Thymus (tissue), 11 donors: ENCODE measurements at regions not wholly inside any gene's neighbourhood (a gene's known extent, or its start where the extent isn't known, plus 50 kb on each side); places are given as distances from the start of the nearest gene placed in this dataset.

Experiments used
- DNase-seq, 9 donors: peaks; one replicate each; pipeline ENCODE4 v3.0.0-alpha.2; 2013; ENCODE audit warnings: low spot score in 9 of 9, low read depth in 6 of 9, missing footprints in 1 of 9
- H3K27ac ChIP-seq, 2 donors: one replicate each; pipeline ENCODE4 v1.5.1; 2013; ENCODE audit warnings: control low read depth in 1 of 2, low read depth in 1 of 2, low read length in 1 of 2, mild to moderate bottlenecking in 1 of 2, moderate library complexity in 1 of 2
- H3K27me3 ChIP-seq, 2 donors: one replicate each; pipeline ENCODE4 v1.5.1; 2013; ENCODE audit warnings: low read length in 1 of 2; ENCODE audit not compliant: control insufficient read depth in 2 of 2, insufficient read depth in 1 of 2
- H3K36me3 ChIP-seq, 2 donors: one replicate each; pipeline ENCODE4 v1.5.1; 2013; ENCODE audit warnings: low read length in 1 of 2, mild to moderate bottlenecking in 1 of 2, moderate library complexity in 1 of 2; ENCODE audit not compliant: control insufficient read depth in 2 of 2, insufficient read depth in 2 of 2
- H3K4me1 ChIP-seq, 2 donors: one replicate each; pipeline ENCODE4 v1.5.1; 2013; ENCODE audit warnings: low read length in 2 of 2; ENCODE audit not compliant: control insufficient read depth in 2 of 2, insufficient read depth in 2 of 2
- H3K4me3 ChIP-seq, 2 donors: one replicate each; pipeline ENCODE4 v1.5.1; 2013; ENCODE audit warnings: low read length in 2 of 2, control low read depth in 1 of 2, mild to moderate bottlenecking in 1 of 2
- H3K9me3 ChIP-seq, 2 donors: one replicate each; pipeline ENCODE4 v1.5.1; 2013; ENCODE audit warnings: low read length in 1 of 2, mild to moderate bottlenecking in 1 of 2; ENCODE audit not compliant: control insufficient read depth in 2 of 2, insufficient read depth in 1 of 2
- WGBS: extraction: QIAGEN DNeasy Blood & Tissue Kit; methylation state at CpG from one replicate; pipeline ENCODE4 v1.1.7; 2013; 5-methylcytosine and 5-hydroxymethylcytosine counted together
- donor health status: healthy.

DNA sequence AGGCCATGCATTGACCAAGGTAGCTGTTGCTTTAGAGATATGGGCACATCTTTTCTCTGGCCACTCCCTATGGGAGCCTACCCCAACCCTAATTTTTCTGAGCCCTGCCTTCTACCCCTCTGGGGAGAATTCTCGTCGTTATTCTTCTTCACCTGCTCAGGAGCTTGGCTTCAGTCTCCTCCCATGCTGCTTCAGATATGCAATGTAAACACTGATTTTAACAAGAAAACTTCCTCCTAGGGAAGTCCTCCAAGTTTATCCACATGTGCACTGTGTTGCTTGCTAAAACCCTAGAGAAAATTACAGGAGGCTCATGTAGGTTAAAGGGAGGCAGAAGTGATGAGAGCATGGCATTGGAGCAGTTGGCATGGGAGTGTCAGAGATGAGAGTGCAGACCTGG lies 445.2 kb upstream of the MDFIC2 start:
- no peaks in the 10 kb centered on the region for H3K4me1 ChIP-seq
- WGBS: 97% methylated on average over 2 of the region's 2 CpGs
- no peak for DNase-seq
- no peak overlapping the region for H3K4me3 ChIP-seq
- no peaks in the 10 kb centered on the region for H3K36me3 ChIP-seq
- H3K27ac ChIP-seq: no peak overlapping the region
- no peaks in the 10 kb centered on the region for H3K27me3 ChIP-seq
- no peaks in the 10 kb centered on the region for H3K9me3 ChIP-seq

DNA sequence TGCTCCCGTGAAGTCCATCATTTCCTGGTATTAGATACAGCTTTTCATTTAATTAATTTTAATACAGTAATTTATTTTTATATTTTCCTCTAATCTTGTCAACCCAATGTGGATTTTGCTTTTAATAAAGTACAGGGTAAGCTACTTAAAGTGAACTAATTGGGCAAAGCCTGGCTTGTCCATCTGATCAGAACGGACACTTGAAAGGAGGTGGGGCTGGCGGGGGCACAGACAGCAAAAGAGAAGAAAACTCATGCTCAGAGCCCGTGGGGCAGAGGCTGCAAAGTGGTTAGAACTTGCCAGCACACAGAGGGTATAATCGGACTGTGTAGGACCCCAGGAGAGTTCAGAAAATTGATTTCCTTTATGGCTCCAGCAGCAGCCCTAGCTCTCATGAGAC lies 443.1 kb upstream of the MDFIC2 start:
- H3K4me3 ChIP-seq: no peak overlapping the region
- H3K9me3 ChIP-seq: no peaks in the 10 kb centered on the region
- no peaks in the 10 kb centered on the region for H3K27me3 ChIP-seq
- 95% methylated on average over 5 of the region's 5 CpGs for WGBS
- H3K27ac ChIP-seq: no peak overlapping the region
- DNase-seq: no peak
- no peaks in the 10 kb centered on the region for H3K36me3 ChIP-seq
- H3K4me1 ChIP-seq: no peaks in the 10 kb centered on the region

DNA sequence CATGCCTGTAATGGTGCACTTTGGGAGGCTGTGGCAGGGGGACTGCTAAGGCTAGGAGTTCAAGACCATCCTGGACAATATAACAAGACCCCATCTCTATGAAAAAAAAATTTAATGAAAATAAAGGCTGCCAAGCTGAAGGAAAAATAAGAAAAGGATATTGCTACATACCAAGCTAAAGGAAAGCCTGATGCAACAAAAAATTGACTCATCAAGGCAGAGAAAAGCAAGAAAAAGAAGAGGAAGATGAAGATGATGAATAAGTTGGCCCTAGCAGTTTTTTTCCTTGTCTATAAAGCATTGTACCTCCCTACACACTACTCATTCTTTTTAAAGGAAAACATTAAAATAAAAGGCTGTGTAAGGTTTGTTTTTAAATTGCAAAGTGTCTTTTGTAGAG lies 441.9 kb upstream of the MDFIC2 start:
- Histone ChIP-seq H3K27me3 (no peaks in the 10 kb centered on the region), H3K4me3 (no peak overlapping the region), H3K36me3 (no peaks in the 10 kb centered on the region), H3K4me1 (no peaks in the 10 kb centered on the region), H3K9me3 (no peaks in the 10 kb centered on the region), H3K27ac (no peak overlapping the region)
- no peak for DNase-seq

DNA sequence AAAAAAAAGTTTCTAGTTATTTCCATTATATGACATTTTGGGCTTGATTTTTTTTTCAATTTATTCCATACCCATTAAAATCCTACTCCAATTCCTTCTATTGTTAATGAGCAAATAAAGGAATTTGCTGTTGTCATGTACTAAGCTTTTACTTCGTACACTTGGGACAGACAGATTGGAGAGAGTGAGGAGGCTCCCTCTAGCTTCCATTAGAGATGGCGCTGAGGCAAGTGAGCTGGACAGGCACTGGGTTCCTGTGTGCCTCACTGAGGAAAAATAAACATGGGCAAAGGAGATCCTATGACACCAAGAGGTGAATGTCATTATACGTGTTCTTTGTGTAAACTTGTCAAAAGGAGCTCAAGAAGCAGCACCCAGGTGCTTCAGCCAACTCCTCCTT lies 441.1 kb upstream of the MDFIC2 start:
- H3K27ac ChIP-seq: no peak overlapping the region
- no peaks in the 10 kb centered on the region for H3K27me3 ChIP-seq
- 94% methylated on average over 3 of the region's 3 CpGs for WGBS
- H3K4me1 ChIP-seq: no peaks in the 10 kb centered on the region
- H3K36me3 ChIP-seq: no peaks in the 10 kb centered on the region
- H3K9me3 ChIP-seq: no peaks in the 10 kb centered on the region
- DNase-seq: no peak
- no peak overlapping the region for H3K4me3 ChIP-seq

DNA sequence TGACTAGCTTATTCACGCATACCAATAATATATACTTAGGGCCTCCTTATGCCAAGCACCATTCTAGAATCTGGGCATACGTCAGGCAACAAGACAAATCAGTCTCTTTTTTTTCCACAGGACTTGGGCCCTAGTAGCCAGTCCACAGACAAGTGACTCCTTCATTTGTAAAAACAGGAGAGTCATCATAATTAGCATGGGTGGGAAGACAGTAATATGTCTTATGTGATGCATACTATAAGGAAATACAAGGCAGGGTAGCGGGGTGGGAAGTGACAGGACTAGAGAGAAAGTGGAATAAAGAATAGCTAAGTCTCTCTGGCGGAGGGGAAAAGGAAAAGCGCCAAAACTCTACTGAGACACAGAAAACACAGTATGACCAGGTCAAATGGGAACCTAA lies 439.6 kb upstream of the MDFIC2 start:
- Histone ChIP-seq H3K36me3 (no peaks in the 10 kb centered on the region), H3K27ac (no peak overlapping the region), H3K4me1 (no peaks in the 10 kb centered on the region), H3K4me3 (no peak overlapping the region), H3K9me3 (no peaks in the 10 kb centered on the region), H3K27me3 (no peaks in the 10 kb centered on the region)
- 96% methylated on average over 5 of the region's 5 CpGs for WGBS
- DNase-seq: no peak

DNA sequence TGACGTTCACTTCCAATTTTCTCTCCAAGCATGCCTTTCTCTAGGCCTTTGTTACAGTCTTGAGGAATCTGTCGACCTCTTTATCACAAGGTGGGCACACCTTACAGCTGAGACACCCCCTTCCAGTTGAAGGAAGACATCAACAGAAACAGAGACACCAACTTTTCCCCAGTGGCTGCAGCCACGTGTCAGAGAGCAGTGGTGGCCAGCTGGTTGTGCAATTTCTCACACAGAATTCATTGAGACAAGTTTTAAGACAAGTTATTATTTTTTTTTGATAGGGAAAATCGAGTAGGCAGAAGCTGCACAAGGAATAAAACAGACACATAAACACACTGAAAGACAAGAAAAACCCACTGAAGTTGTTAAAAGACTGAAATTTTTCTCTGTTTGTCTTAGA lies 436.7 kb upstream of the MDFIC2 start:
- no peaks in the 10 kb centered on the region for H3K4me1 ChIP-seq
- DNase-seq: no peak
- no peaks in the 10 kb centered on the region for H3K27me3 ChIP-seq
- no peaks in the 10 kb centered on the region for H3K9me3 ChIP-seq
- H3K4me3 ChIP-seq: no peak overlapping the region
- H3K36me3 ChIP-seq: no peaks in the 10 kb centered on the region
- 86% methylated on average over 4 of the region's 4 CpGs for WGBS
- no peak overlapping the region for H3K27ac ChIP-seq

DNA sequence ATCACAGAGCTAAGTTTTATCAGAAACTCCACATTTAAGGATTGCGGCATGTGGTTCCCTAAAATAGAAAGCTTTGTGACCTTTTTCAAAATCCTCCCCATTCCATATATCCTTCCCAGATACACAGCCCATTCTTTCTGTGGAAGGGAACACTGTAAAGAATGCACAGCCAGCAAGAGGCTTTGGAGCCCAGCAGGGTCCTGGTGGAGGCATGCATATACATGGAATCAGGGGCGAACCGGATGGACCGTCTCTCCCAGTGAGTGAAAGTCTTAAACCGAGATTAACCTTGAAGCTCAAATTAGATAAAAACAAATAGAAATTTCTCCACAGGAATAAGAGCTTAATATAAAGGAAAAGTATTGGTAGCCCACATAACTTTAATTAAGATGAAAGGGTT lies 436.2 kb upstream of the MDFIC2 start:
- Histone ChIP-seq H3K36me3 (no peaks in the 10 kb centered on the region), H3K4me3 (no peak overlapping the region)
- 98% methylated on average over 5 of the region's 5 CpGs for WGBS

DNA sequence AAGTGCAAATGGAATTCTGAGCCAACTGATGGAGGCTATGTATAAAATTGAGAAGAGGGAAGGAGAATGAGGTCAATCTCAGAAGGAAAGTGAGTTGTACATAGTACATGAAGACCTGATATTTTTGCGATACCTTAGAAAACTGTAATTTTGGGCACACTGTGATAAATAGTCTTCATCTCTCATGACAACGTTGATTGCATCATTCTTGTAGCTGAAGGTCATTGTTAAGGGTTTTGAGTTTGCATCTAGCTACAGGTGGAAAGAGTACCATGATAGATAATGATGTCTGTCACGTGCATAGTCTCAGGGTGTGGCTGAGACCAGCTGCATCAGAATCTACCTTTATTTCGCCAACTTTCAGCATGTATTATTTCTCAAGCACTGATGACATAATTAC lies 435.4 kb upstream of the MDFIC2 start:
- 73% methylated on average over 4 of the region's 4 CpGs for WGBS

More for the DNA sequence above, 436.2 kb upstream of the MDFIC2 start:
- DNase-seq: no peak
- Histone ChIP-seq H3K27me3 (no peaks in the 10 kb centered on the region), H3K9me3 (no peaks in the 10 kb centered on the region), H3K4me1 (no peaks in the 10 kb centered on the region), H3K27ac (no peak overlapping the region)

DNA sequence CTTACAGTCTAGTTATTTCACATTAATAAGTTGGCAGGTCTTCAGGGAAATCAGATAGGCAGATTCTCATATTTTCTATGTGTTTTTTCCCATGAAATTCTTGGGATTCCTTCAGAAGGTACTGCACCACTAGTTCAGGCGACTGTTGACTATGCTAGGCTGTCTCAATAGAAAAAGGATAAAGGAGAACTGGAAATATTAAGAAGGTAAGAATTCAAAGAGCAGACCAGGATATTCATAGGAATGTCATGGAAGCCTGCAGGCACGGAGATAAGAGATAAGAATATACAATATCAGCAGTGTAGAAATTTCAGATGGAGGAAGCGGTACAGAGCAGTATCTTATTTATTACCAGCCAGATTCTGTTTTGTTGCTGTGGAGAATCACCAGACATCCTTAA lies 432.1 kb upstream of the MDFIC2 start:
- Histone ChIP-seq H3K27ac (no peak overlapping the region), H3K9me3 (no peaks in the 10 kb centered on the region), H3K4me1 (no peaks in the 10 kb centered on the region), H3K4me3 (no peak overlapping the region), H3K36me3 (no peaks in the 10 kb centered on the region), H3K27me3 (no peaks in the 10 kb centered on the region)
- 92% methylated on average over 3 of the region's 3 CpGs for WGBS
- no peak for DNase-seq

More for the DNA sequence above, 435.4 kb upstream of the MDFIC2 start:
- Histone ChIP-seq H3K27ac (no peak overlapping the region), H3K36me3 (no peaks in the 10 kb centered on the region), H3K27me3 (no peaks in the 10 kb centered on the region), H3K9me3 (no peaks in the 10 kb centered on the region), H3K4me1 (no peaks in the 10 kb centered on the region), H3K4me3 (no peak overlapping the region)
- DNase-seq: no peak

DNA sequence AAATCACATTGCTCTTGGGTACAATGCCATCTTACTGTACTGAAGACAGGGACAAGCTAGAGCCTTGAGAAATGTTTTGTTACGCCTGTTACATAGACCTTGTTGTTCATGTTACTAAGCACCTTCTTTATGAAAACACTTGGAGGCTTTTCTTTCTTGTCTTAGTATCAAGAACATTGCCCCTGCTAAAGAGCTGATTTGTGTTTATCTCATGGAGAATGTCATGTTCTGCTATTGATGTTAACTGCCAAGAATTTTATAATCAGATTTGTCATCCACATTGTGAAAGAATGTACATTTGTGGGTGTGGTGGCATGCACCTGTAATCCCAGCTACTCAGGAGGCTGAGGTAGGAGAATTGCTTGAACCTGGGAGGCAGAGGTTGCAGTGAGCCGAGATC lies 431.3 kb upstream of the MDFIC2 start:
- no peaks in the 10 kb centered on the region for H3K9me3 ChIP-seq
- H3K4me3 ChIP-seq: no peak overlapping the region
- 96% methylated on average over 2 of the region's 2 CpGs for WGBS
- no peak overlapping the region for H3K27ac ChIP-seq
- no peak for DNase-seq
- H3K27me3 ChIP-seq: no peaks in the 10 kb centered on the region
- H3K4me1 ChIP-seq: no peaks in the 10 kb centered on the region
- H3K36me3 ChIP-seq: no peaks in the 10 kb centered on the region
